BJ (cell line): ENCODE measurements at regions not wholly inside any gene's neighbourhood (a gene's known extent, or its start where the extent isn't known, plus 50 kb on each side); places are given as distances from the start of the nearest gene placed in this dataset.

Source experiments
- CTCF ChIA-PET: fragments of 350-600 bp; formaldehyde crosslinking; extraction: SDS; loops from one replicate; lab custom pipeline; 2021; ENCODE audit warnings: antibody characterized with exemption, inconsistent platforms; lab: Yijun Ruan, JAX
- POLR2A ChIA-PET: fragments of 300-600 bp; sonication (Branson Sonifier 250); formaldehyde crosslinking; extraction: SDS; loops from one replicate; lab custom pipeline; 2021; ENCODE audit warnings: antibody characterized with exemption; lab: Charles Lee
- DNase-seq: peaks from one replicate; pipeline ENCODE4 v3.0.0-alpha.2; 2011; ENCODE audit warnings: low read depth
- H3K27me3 ChIP-seq: 2 replicates; pipeline ENCODE4 v1.6.0; 2011; ENCODE audit warnings: low read length; ENCODE audit not compliant: control insufficient read depth, insufficient read depth
- H3K36me3 ChIP-seq: 2 replicates; pipeline ENCODE4 v1.5.1; 2011; ENCODE audit warnings: low read length; ENCODE audit not compliant: control insufficient read depth, insufficient read depth
- H3K4me3 ChIP-seq: 2 replicates; pipeline ENCODE4 v1.5.1; 2011; ENCODE audit warnings: low read depth, mild to moderate bottlenecking, control low read depth, low read length
- TF ChIP-seq, protein P1 (sequence below): IDR thresholded peaks from 2 replicates; pipeline ENCODE4 v1.5.1; 2011; ENCODE audit warnings: low read depth, mild to moderate bottlenecking, control low read depth, inconsistent platforms, low read length, moderate library complexity; ENCODE audit not compliant: insufficient read depth

DNA sequence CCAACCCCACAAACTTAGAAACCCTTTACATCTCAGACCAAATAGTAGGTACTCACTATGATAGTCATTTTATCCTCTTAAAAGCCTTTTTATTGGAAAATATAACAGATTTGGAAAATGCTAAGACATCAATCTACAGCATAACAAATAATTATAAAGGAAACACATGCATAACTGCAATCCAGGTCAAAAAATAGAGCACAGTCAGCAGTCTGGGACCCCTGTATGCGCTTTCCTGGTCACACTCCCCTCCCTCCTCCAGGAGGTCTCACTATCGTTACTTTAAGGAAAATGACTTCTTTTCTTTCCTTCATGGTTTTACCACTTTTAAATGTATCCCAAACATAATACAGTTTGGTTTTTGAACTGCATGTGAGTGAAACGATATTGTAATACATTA, 90.5 kb upstream of the CCDC150 start:
- Histone ChIP-seq H3K27me3 (no peaks in the 10 kb centered on the region), H3K36me3 (no peaks in the 10 kb centered on the region), H3K4me3 (no peak overlapping the region)
- DNase-seq: no peak
- TF ChIP-seq, protein P1, sequence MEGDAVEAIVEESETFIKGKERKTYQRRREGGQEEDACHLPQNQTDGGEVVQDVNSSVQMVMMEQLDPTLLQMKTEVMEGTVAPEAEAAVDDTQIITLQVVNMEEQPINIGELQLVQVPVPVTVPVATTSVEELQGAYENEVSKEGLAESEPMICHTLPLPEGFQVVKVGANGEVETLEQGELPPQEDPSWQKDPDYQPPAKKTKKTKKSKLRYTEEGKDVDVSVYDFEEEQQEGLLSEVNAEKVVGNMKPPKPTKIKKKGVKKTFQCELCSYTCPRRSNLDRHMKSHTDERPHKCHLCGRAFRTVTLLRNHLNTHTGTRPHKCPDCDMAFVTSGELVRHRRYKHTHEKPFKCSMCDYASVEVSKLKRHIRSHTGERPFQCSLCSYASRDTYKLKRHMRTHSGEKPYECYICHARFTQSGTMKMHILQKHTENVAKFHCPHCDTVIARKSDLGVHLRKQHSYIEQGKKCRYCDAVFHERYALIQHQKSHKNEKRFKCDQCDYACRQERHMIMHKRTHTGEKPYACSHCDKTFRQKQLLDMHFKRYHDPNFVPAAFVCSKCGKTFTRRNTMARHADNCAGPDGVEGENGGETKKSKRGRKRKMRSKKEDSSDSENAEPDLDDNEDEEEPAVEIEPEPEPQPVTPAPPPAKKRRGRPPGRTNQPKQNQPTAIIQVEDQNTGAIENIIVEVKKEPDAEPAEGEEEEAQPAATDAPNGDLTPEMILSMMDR: no peak
- ChIA-PET CTCF (no interaction called here), POLR2A (no interaction called here)

DNA sequence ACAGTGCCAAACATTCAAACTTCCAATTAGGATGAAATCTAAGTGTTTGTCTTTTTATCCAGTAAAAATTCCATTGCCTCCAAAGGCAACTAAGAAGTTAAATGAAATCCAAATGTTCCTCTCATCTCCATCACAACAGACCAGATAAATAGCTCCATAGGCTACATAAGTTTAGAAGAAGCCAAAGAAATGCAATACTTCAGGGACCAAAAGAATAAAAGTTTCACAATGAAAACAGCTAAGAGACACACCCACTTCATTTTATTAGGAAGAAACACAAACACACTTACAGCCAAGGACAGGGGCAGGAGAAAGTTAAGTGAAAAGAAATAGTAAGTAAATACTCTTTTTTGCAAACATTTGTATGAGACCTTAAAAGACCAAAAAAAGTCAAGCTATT, 88.5 kb upstream of the CCDC150 start:
- no peak for DNase-seq
- POLR2A ChIA-PET: no interaction called here
- CTCF ChIA-PET: no interaction called here

DNA sequence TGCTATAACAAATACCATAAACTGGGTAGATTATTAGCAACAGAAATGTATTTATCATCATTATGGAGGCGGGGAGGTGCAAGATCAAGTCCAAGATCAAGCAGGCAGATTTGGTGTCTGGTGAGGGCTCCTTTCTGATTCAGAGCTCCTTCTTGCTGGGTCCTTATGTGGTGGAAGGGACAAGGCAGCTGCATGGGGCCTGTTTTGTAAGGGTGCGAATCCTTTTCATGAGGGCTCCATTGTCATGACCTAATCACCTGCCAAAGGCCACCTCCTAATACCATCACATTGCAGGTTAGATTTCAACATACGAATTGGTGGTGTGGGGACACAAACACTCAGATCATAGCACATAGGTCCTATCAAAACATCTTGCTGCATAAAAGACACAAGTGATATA, 84.4 kb upstream of the CCDC150 start:
- DNase-seq: no peak
- TF ChIP-seq, protein P1: no peak
- Histone ChIP-seq H3K4me3 (no peak overlapping the region), H3K27me3 (no peaks in the 10 kb centered on the region), H3K36me3 (no peaks in the 10 kb centered on the region)
- POLR2A ChIA-PET: no interaction called here
- CTCF ChIA-PET: interaction anchor here (1.5 kb wide), 1 partner anchor 196 kb away, joined by 6 read pairs; no protein-coding TSS in a partner anchor

More for the DNA sequence above, 88.5 kb upstream of the CCDC150 start:
- no peak overlapping the region for H3K4me3 ChIP-seq
- TF ChIP-seq, protein P1: no peak
- H3K27me3 ChIP-seq: no peaks in the 10 kb centered on the region
- no peaks in the 10 kb centered on the region for H3K36me3 ChIP-seq

DNA sequence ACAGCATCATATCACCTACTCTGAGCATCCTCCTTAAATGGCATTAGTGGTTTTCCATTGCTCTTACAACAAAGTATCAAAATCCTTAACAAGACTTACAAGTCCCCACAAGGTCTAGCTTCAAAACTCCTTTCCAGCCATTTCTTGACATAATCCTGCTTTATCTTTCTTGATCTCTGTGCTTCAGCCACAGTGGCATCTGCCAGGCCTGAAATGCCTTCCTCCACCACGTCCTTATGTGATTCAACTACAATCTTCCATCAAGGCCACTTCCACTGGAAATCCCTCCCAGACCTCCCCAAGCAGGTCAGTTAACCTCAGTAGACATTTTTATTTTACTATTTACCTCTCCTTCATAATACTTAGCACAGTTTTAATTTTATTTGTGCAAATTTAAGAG, 83.8 kb upstream of the CCDC150 start:
- CTCF ChIA-PET: interaction anchor here (1.5 to 1.6 kb wide), 2 partner anchors 11 to 195 kb away, joined by 3 to 6 read pairs; no protein-coding TSS in a partner anchor
- DNase-seq: no peak
- POLR2A ChIA-PET: no interaction called here
- Histone ChIP-seq H3K36me3 (no peaks in the 10 kb centered on the region), H3K4me3 (no peak overlapping the region), H3K27me3 (no peaks in the 10 kb centered on the region)
- TF ChIP-seq, protein P1: no peak

DNA sequence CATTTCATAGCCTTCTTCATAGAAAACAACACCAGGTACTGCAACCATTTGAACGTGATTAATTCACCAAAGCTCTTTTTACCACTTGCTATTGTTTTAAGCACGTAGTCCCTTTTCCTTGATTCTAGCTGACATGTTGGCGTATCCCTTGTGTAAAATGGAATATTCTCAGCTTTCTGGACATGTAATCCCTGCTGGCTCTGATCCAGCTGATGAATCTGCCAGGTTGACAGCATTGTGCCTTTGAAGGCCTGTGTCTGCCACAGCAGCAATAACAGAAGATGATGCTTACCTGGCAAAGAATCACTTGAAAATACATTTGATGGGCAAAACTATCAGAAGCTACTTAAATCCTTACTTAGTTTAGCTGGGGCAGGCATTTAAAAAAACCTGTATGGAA, 81.0 kb upstream of the CCDC150 start:
- H3K36me3 ChIP-seq: no peaks in the 10 kb centered on the region
- POLR2A ChIA-PET: no interaction called here
- CTCF ChIA-PET: no interaction called here
- no peak overlapping the region for H3K4me3 ChIP-seq
- no peak for DNase-seq
- H3K27me3 ChIP-seq: no peaks in the 10 kb centered on the region
- TF ChIP-seq, protein P1: no peak
